Erythroblast (primary cell): ENCODE measurements at regions not wholly inside any gene's neighbourhood (a gene's known extent, or its start where the extent isn't known, plus 50 kb on each side); places are given as distances from the start of the nearest gene placed in this dataset.

Experiments used
- GATA1 ChIP-seq: IDR thresholded peaks from 2 replicates; pipeline ENCODE4 v1.6.1; 2011; ENCODE audit warnings: low read depth, mild to moderate bottlenecking, control low read depth, low read length, moderate library complexity
- POLR2A ChIP-seq: IDR thresholded peaks from 2 replicates; pipeline ENCODE4 v1.6.1; 2011; ENCODE audit warnings: mild to moderate bottlenecking, low read length

DNA sequence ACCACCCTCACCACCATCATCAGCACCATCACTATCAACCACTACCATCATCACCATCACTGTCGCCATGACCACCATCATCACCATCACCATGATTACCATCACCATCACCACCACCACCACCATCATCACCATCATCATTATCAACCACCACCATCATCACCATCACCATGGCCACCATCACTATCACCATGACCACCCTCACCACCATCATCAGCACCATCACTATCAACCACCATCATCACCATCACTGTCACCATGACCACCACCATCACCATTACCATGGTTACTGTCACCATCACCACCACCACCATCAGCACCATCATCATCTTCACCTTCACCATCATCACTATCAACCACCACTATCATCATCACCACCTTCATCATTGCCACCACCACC is 183.4 kb downstream of the SHANK2 start:
- TF ChIP-seq POLR2A (no peak), GATA1 (no peak)
